Ovary (tissue), 3 donors: ENCODE measurements at regions not wholly inside any gene's neighbourhood (a gene's known extent, or its start where the extent isn't known, plus 50 kb on each side); places are given as distances from the start of the nearest gene placed in this dataset.

Experiments
- EP300 ChIP-seq: sonication (generic); formaldehyde crosslinking; IDR thresholded peaks from one replicate; pipeline ENCODE4 v1.6.1; 2017; ENCODE audit warnings: antibody characterized with exemption
- POLR2A ChIP-seq: fragments of 450-650 bp; IDR thresholded peaks from one replicate; pipeline ENCODE4 v1.6.1; 2017; ENCODE audit warnings: antibody characterized with exemption, mild to moderate bottlenecking, moderate library complexity
- TF ChIP-seq, protein P1 (sequence below), 3 donors: fragments of 450-650 bp in 2 of 3; fragments of 200-600 bp in 1 of 3; IDR thresholded peaks; one replicate each; pipeline versions ENCODE4 v1.5.1 to v1.8.0; 2016 to 2022; ENCODE audit warnings: antibody characterized with exemption in 3 of 3, mild to moderate bottlenecking in 1 of 3
- donor health status: DM: no; HTN: no; CAD: no.

DNA sequence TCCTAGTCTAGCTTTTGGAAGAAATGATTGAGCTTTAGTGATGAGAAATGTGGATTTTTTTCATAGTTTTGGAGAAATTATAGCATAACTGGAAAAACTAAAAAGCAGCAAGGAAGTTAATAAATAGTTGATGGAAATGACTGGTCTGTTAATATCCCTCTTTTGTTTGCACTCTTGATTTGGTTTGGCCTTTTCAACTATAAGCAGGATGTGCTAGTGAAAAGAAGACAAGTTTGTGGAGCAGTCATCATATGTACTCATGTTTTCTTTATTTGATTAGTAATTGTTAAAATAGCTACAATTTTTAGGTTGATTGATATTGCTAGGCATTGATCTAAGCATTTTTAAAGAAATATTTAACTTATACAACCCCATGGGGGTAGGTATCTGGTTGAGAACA, 374.7 kb downstream of the TAF11L14 start:
- TF ChIP-seq, protein P1, sequence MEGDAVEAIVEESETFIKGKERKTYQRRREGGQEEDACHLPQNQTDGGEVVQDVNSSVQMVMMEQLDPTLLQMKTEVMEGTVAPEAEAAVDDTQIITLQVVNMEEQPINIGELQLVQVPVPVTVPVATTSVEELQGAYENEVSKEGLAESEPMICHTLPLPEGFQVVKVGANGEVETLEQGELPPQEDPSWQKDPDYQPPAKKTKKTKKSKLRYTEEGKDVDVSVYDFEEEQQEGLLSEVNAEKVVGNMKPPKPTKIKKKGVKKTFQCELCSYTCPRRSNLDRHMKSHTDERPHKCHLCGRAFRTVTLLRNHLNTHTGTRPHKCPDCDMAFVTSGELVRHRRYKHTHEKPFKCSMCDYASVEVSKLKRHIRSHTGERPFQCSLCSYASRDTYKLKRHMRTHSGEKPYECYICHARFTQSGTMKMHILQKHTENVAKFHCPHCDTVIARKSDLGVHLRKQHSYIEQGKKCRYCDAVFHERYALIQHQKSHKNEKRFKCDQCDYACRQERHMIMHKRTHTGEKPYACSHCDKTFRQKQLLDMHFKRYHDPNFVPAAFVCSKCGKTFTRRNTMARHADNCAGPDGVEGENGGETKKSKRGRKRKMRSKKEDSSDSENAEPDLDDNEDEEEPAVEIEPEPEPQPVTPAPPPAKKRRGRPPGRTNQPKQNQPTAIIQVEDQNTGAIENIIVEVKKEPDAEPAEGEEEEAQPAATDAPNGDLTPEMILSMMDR (IDR thresholded peaks at IDR 0.05) = no peak
- TF ChIP-seq POLR2A = no peak
- no peak for TF ChIP-seq EP300
